Common myeloid progenitor, CD34-positive (primary cell): ENCODE measurements at regions not wholly inside any gene's neighbourhood (a gene's known extent, or its start where the extent isn't known, plus 50 kb on each side); places are given as distances from the start of the nearest gene placed in this dataset.

Experiments
- CTCF ChIA-PET: fragments of 350-600 bp; sonication (Branson Sonifier 250); formaldehyde crosslinking; loops from one replicate; lab custom pipeline; 2021; ENCODE audit warnings: antibody characterized with exemption; lab: Charles Lee
- POLR2A ChIA-PET: fragments of 350-600 bp; sonication (Branson Sonifier 250); formaldehyde crosslinking; loops from one replicate; lab custom pipeline; 2021; ENCODE audit warnings: antibody characterized with exemption; lab: Charles Lee
- DNase-seq, 3 donors: peaks; one replicate each; pipeline versions ENCODE4 v3.0.0 to v3.0.0-alpha.2; 2013
- H3K27ac ChIP-seq, 2 experiments: 1 replicate in 1 of 2; 2 replicates in 1 of 2; pipeline ENCODE4 v1.7.0; 2013; ENCODE audit warnings: inconsistent platforms in 2 of 2, low read length in 2 of 2, mild to moderate bottlenecking in 2 of 2, low read depth in 1 of 2, moderate library complexity in 1 of 2; ENCODE audit not compliant: severe bottlenecking in 2 of 2, insufficient read depth in 1 of 2, poor library complexity in 1 of 2
- H3K27me3 ChIP-seq, 5 experiments: replicated peaks in 2 of 5; 1 replicate in 3 of 5; 2 replicates in 2 of 5; pipeline versions ENCODE4 v1.6.1 to v1.7.0; 2013; ENCODE audit warnings: low read length in 4 of 5, mild to moderate bottlenecking in 2 of 5, moderate library complexity in 2 of 5, inconsistent platforms in 1 of 5; ENCODE audit not compliant: insufficient read depth in 5 of 5, control insufficient read depth in 4 of 5
- H3K36me3 ChIP-seq, 4 experiments: 1 replicate in 2 of 4; 2 replicates in 2 of 4; pipeline versions ENCODE4 v1.6.1 to v1.7.0; 2013; ENCODE audit warnings: low read length in 3 of 4, control low read depth in 1 of 4, mild to moderate bottlenecking in 1 of 4; ENCODE audit not compliant: control insufficient read depth in 4 of 4, insufficient read depth in 4 of 4
- H3K4me1 ChIP-seq, 4 experiments: 1 replicate in 3 of 4; 2 replicates in 1 of 4; pipeline versions ENCODE4 v1.6.1 to v1.7.1; 2013; ENCODE audit warnings: low read length in 3 of 4, mild to moderate bottlenecking in 3 of 4, control low read depth in 1 of 4, inconsistent platforms in 1 of 4, moderate library complexity in 1 of 4; ENCODE audit not compliant: control insufficient read depth in 4 of 4, insufficient read depth in 4 of 4; ENCODE audit errors: control extremely low read depth in 1 of 4
- H3K4me3 ChIP-seq, 7 experiments: 1 replicate in 4 of 7; 2 replicates in 3 of 7; pipeline versions ENCODE4 v1.5.1 to v1.7.0; 2013; ENCODE audit warnings: mild to moderate bottlenecking in 7 of 7, low read length in 6 of 7, moderate library complexity in 6 of 7, inconsistent platforms in 2 of 7, low read depth in 2 of 7, control low read depth in 1 of 7; ENCODE audit not compliant: insufficient read depth in 4 of 7, control insufficient read depth in 1 of 7; ENCODE audit errors: extremely low read depth in 1 of 7
- H3K9me3 ChIP-seq, 5 experiments: 1 replicate in 4 of 5; 2 replicates in 1 of 5; pipeline versions ENCODE4 v1.6.1 to v1.7.1; 2013; ENCODE audit warnings: low read length in 4 of 5, mild to moderate bottlenecking in 2 of 5, inconsistent platforms in 1 of 5, low read depth in 1 of 5, moderate library complexity in 1 of 5; ENCODE audit not compliant: control insufficient read depth in 4 of 5, insufficient read depth in 2 of 5; ENCODE audit errors: control extremely low read depth in 1 of 5
- WGBS: methylation state at CpG from one replicate; pipeline ENCODE4 v1.1.5; 2013; ENCODE audit not compliant: insufficient coverage; 5-methylcytosine and 5-hydroxymethylcytosine counted together

GRCh38 chr3:197422506-197422905 is 124.1 kb upstream of the DLG1 start:
- ChIA-PET POLR2A (no interaction called here), CTCF (interaction anchor here (1.0 kb wide), 1 partner anchor 87 kb away, joined by 3 read pairs; no protein-coding TSS in a partner anchor)
- DNase-seq: no peak

DNA sequence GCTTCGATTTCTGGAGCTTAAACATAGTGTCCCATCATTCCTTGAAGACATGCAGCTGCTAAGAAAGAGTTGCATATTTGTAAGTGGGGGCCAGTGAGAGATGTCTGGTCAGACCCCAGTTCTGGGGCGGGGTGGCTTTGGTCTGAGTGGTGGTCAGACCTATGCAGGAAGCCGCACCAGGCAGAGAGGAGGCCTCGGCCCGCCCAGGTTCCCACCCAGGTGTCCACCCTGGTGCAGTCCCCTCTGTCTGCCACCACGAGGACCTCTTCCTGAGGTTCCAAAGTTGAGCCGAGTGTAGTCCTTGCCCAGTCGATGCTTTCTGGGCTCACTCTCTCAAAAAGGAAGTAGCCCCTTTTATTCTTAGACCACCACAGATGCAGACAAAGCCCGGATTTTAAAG is 122.6 kb upstream of the DLG1 start:
- Histone ChIP-seq H3K4me3 (no peak overlapping the region), H3K4me1 (no peaks in the 10 kb centered on the region), H3K9me3 (no peaks in the 10 kb centered on the region), H3K27ac (no peak overlapping the region), H3K27me3 (peaks cover 0 to 25% (median 3%) of the 10 kb centered on the region in 5 experiments), H3K36me3 (no peaks in the 10 kb centered on the region)
- CTCF ChIA-PET: no interaction called here
- POLR2A ChIA-PET: no interaction called here
- DNase-seq: no peak
- whole genome bisulfite sequencing: 89% methylated on average over 7 of the region's 9 CpGs

More at GRCh38 chr3:197422506-197422905, 124.1 kb upstream of the DLG1 start:
- Histone ChIP-seq H3K4me1 (no peaks in the 10 kb centered on the region), H3K27me3 (peaks cover 0 to 25% (median 3%) of the 10 kb centered on the region in 5 experiments), H3K9me3 (no peaks in the 10 kb centered on the region), H3K4me3 (no peak overlapping the region), H3K27ac (no peak overlapping the region), H3K36me3 (no peaks in the 10 kb centered on the region)
- WGBS: 95% methylated on average over 5 of the region's 7 CpGs

DNA sequence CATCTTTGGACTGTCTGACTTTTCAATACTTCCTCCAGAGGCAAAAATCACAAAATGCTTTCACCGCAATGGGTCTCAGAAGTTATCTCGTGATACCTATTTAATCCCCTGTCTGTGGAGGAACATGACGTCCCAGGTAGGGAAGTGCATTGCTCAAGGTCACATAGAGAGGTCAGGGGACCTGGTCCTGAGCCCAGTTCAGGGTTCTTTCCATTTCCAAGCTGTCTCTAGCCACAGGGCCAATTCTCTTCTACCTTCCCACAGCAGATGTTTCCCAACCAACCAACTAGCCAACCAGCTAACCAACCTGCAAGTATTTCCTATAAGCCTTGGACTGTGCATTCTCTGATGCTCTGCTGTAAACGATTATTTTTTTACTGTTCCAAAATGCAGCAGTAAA is 122.2 kb upstream of the DLG1 start:
- no peaks in the 10 kb centered on the region for H3K4me1 ChIP-seq
- DNase-seq: no peak
- no peak overlapping the region for H3K4me3 ChIP-seq
- H3K27ac ChIP-seq: no peak overlapping the region
- POLR2A ChIA-PET: no interaction called here
- CTCF ChIA-PET: no interaction called here
- H3K27me3 ChIP-seq: peaks cover 0 to 25% (median 3%) of the 10 kb centered on the region in 5 experiments
- 92% methylated on average over 3 of the region's 4 CpGs for WGBS
- no peaks in the 10 kb centered on the region for H3K9me3 ChIP-seq
- no peaks in the 10 kb centered on the region for H3K36me3 ChIP-seq

GRCh38 chr3:197420115-197420514 is 121.7 kb upstream of the DLG1 start:
- H3K27me3 ChIP-seq: peaks cover 0 to 22% (median 2%) of the 10 kb centered on the region in 5 experiments
- no peaks in the 10 kb centered on the region for H3K36me3 ChIP-seq
- CTCF ChIA-PET: no interaction called here
- no peak for DNase-seq
- POLR2A ChIA-PET: no interaction called here
- no peaks in the 10 kb centered on the region for H3K4me1 ChIP-seq
- no peak overlapping the region for H3K27ac ChIP-seq
- WGBS: 100% methylated on average over 2 of the region's 2 CpGs
- no peak overlapping the region for H3K4me3 ChIP-seq
- H3K9me3 ChIP-seq: no peaks in the 10 kb centered on the region

DNA sequence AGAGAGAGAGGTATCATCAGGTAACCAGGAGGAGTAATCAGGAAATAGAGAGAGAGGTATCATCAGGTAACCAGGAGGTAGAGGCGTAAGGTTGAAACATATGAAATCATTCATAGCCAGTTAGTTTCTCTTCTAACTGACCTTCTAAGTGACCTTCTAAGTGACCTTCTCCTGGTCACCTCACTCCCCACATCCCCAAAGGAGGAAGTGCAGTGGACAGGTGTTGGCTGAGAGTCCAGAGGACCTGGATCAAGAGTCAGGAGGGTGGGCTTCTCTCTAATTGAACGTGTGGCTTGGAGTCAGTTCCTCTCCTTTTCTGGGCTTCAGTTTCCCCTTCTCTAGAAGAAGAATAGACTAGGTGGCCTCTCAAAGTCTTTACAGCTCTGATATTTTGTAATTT is 121.3 kb upstream of the DLG1 start:
- no peaks in the 10 kb centered on the region for H3K9me3 ChIP-seq
- WGBS: no CpG with 5 or more reads among the region's 2 CpGs
- H3K4me3 ChIP-seq: no peak overlapping the region
- H3K36me3 ChIP-seq: no peaks in the 10 kb centered on the region
- ChIA-PET CTCF (no interaction called here), POLR2A (no interaction called here)
- H3K4me1 ChIP-seq: no peaks in the 10 kb centered on the region
- no peak for DNase-seq
- H3K27me3 ChIP-seq: peaks cover 0 to 20% (median 2%) of the 10 kb centered on the region in 5 experiments
- no peak overlapping the region for H3K27ac ChIP-seq

DNA sequence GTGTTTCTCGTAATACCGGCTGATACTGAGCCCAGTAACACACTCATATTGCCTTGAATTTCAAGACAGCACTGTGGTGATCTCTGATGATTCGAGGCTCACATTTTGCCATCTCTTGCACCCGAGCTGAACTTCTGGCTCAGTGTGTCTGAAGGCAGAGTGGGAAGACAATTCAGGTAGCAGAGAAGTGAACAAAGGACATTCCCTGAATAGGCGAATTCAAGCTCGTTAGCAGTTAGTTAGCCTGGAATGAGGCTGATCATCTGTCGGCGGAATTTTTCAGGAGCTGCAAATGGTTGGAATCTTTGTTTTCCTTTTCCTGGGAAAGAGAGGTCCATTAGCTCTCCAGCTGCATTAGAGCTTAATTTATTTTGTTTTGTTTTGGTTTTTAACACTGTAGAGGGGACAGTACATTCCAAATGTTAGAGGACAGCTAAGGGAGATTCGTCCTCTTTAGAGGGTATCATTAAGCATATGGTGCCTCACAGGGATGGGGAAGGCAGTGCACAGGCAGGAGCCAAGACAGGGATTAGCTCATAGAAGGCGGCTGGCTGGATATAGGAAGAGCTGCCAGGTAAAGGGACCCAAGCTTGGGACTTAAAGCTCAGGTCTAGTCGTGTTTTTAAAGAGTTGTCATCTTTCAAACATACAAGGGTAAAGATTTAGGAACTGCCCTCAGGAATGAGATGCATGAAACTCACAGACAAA is 119.7 kb upstream of the DLG1 start:
- H3K27ac ChIP-seq: no peak overlapping the region
- H3K4me1 ChIP-seq: no peaks in the 10 kb centered on the region
- H3K4me3 ChIP-seq: no peak overlapping the region
- H3K36me3 ChIP-seq: no peaks in the 10 kb centered on the region
- POLR2A ChIA-PET: no interaction called here
- CTCF ChIA-PET: no interaction called here
- H3K27me3 ChIP-seq: peaks cover 0 to 9% (median 0%) of the 10 kb centered on the region in 5 experiments
- no peaks in the 10 kb centered on the region for H3K9me3 ChIP-seq
- 70% methylated on average over 11 of the region's 11 CpGs for WGBS
- no peak for DNase-seq

GRCh38 chr3:197417441-197417840 is 119.0 kb upstream of the DLG1 start:
- Histone ChIP-seq H3K27me3 (peaks cover 0 to 9% (median 0%) of the 10 kb centered on the region in 5 experiments), H3K36me3 (no peaks in the 10 kb centered on the region), H3K4me1 (no peaks in the 10 kb centered on the region), H3K9me3 (no peaks in the 10 kb centered on the region), H3K27ac (no peak overlapping the region), H3K4me3 (no peak overlapping the region)
- ChIA-PET CTCF (no interaction called here), POLR2A (no interaction called here)
- WGBS: 82% methylated on average over 5 of the region's 6 CpGs
- DNase-seq: no peak
